ENCODE measurements at regions not wholly inside any gene's neighbourhood (a gene's known extent, or its start where the extent isn't known, plus 50 kb on each side); places are given as distances from the start of the nearest gene placed in this dataset.
"Not testable (repeated sequence)": the region's sequence is repeated elsewhere in the genome, so short reads cannot be mapped to it uniquely, and the experiment has no call there.

- no peak for DNase-seq
These were observed 440.4 kb downstream of the HINT1 start for GRCh38 chr5:130724658-130725057.

- DNase-seq, result no peak
These were observed 444.7 kb downstream of the HINT1 start for GRCh38 chr5:130720355-130720754.

GRCh38 chr5:130715541-130715940, 449.5 kb downstream of the HINT1 start:
- DNase-seq, result no peak

- no peak for DNase-seq
These were observed 450.9 kb downstream of the HINT1 start for GRCh38 chr5:130714200-130714599.

GRCh38 chr5:130712324-130712723, 452.7 kb downstream of the HINT1 start:
- DNase-seq, result no peak

- no peak for DNase-seq
These were observed 454.5 kb downstream of the HINT1 start for GRCh38 chr5:130710596-130710995.

GRCh38 chr5:130708754-130709153, 456.3 kb downstream of the HINT1 start:
- DNase-seq, result no peak

- DNase-seq, result no peak
These were observed 458.4 kb downstream of the HINT1 start for GRCh38 chr5:130706696-130707095.

- no peak for DNase-seq
These were observed 459.7 kb downstream of the HINT1 start for GRCh38 chr5:130705368-130705767.

GRCh38 chr5:130693509-130693908, 471.5 kb downstream of the HINT1 start:
- no peak for DNase-seq

GRCh38 chr5:130692770-130693169, 472.3 kb downstream of the HINT1 start:
- no peak for DNase-seq

- DNase-seq, result no peak
These were observed 475.2 kb downstream of the HINT1 start for GRCh38 chr5:130689831-130690230.

GRCh38 chr5:130687085-130687733, 477.8 kb downstream of the HINT1 start:
- no peak for DNase-seq

- DNase-seq, result no peak
These were observed 486.4 kb downstream of the HINT1 start for GRCh38 chr5:130678637-130679036.

- DNase-seq, result no peak
These were observed 498.6 kb downstream of the HINT1 start for GRCh38 chr5:130666462-130666861.

- DNase-seq, result no peak
These were observed 512.9 kb downstream of the HINT1 start for GRCh38 chr5:130652176-130652575.

- no peak for DNase-seq
These were observed 513.6 kb downstream of the HINT1 start for GRCh38 chr5:130651440-130651839.

- no peak for DNase-seq
These were observed 521.7 kb downstream of the HINT1 start for GRCh38 chr5:130643321-130643720.

- DNase-seq, result no peak
These were observed 522.6 kb downstream of the HINT1 start for GRCh38 chr5:130642461-130642860.

GRCh38 chr5:130627145-130627544, 537.9 kb downstream of the HINT1 start:
- no peak for DNase-seq

GRCh38 chr5:130624805-130625204, 540.3 kb downstream of the HINT1 start:
- DNase-seq, result no peak

- DNase-seq, result no peak
These were observed 548.9 kb downstream of the HINT1 start for GRCh38 chr5:130616161-130616560.

GRCh38 chr5:130605234-130605633, 559.8 kb downstream of the HINT1 start:
- no peak for DNase-seq

- not testable (repeated sequence) for DNase-seq
These were observed 568.4 kb downstream of the HINT1 start for GRCh38 chr5:130596647-130597046.
